ENCODE measurements at regions not wholly inside any gene's neighbourhood (a gene's known extent, or its start where the extent isn't known, plus 50 kb on each side); places are given as distances from the start of the nearest gene placed in this dataset.
A peak's percentile ranks its signal among the peaks of the same experiment; 100 is the strongest.

DNA sequence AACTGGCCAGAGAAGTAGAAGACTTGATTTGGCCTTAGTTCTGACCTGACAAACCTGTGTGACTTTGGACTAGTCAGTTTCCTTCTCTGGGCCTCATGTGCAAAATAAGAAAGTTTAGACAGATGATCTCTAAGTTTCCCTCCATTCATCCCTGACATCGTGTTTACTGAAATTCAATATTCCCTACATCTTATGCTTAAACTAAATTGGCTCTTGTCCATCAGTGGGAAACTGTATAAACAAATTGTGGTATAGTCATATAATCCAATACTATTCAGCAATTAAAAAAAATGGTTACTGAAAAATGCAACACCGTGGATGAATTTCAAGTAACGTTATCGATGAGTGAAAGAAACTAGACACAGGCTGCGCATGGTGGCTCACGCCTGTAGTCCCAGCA is 64.4 kb upstream of the HRH1 start:
- Histone ChIP-seq H3K4me3 (no peak overlapping the region), H3K27ac (no peak overlapping the region), H3K27me3 (peaks cover 0 to 30% (median 11%) of the 10 kb centered on the region in 7 donors), H3K36me3 (no peaks in the 10 kb centered on the region), H3K9me3 (no peaks in the 10 kb centered on the region), H3K4me1 (peaks cover 0 to 16% (median 0%) of the 10 kb centered on the region in 9 donors)
- no peak for TF ChIP-seq CTCF (IDR thresholded peaks at IDR 0.05)
- no peak for ATAC-seq
- DNase-seq = no peak
- intact Hi-C loops (cut with DNase I) = no loop called here
- WGBS, 2 donors = 90 to 93% methylated on average over 6 of the region's 6 CpGs

- ATAC-seq (no peak), DNase-seq (no peak)
- WGBS, 2 donors = 44 to 45% methylated on average over 1 of the region's 1 CpG
- intact Hi-C loops (cut with DNase I) = no loop called here
- H3K36me3 ChIP-seq = no peaks in the 10 kb centered on the region
- H3K27me3 ChIP-seq = peaks cover 0 to 36% (median 10%) of the 10 kb centered on the region in 7 donors
- no peak overlapping the region for H3K27ac ChIP-seq
- no peak overlapping the region for H3K4me3 ChIP-seq
- peaks cover 0 to 18% (median 0%) of the 10 kb centered on the region in 9 donors for H3K4me1 ChIP-seq
- TF ChIP-seq CTCF (IDR thresholded peaks at IDR 0.05) = no peak
- no peaks in the 10 kb centered on the region for H3K9me3 ChIP-seq
Measured at GRCh38 chr3:11090551-11090950, 63.7 kb upstream of the HRH1 start.

- TF ChIP-seq CTCF (IDR thresholded peaks at IDR 0.05) = no peak
- intact Hi-C loops (cut with DNase I) = no loop called here
- no peak for DNase-seq
- Histone ChIP-seq H3K4me1 (peaks cover 0 to 24% (median 2%) of the 10 kb centered on the region in 9 donors), H3K27ac (no peak overlapping the region), H3K27me3 (peaks cover 0 to 40% (median 5%) of the 10 kb centered on the region in 7 donors), H3K4me3 (no peak overlapping the region), H3K36me3 (no peaks in the 10 kb centered on the region), H3K9me3 (no peaks in the 10 kb centered on the region)
- peak in 4 of 8 donors; percentile 18 to 58 (median 26) for ATAC-seq
- WGBS, 2 donors = 41 to 51% methylated on average over 12 of the region's 12 CpGs
Measured at GRCh38 chr3:11091088-11091590, 63.2 kb upstream of the HRH1 start.

GRCh38 chr3:11091791-11092190 is 62.5 kb upstream of the HRH1 start:
- DNase-seq (no peak), ATAC-seq (no peak)
- Histone ChIP-seq H3K4me3 (no peak overlapping the region), H3K9me3 (no peaks in the 10 kb centered on the region), H3K27me3 (peaks cover 0 to 38% (median 5%) of the 10 kb centered on the region in 7 donors), H3K36me3 (no peaks in the 10 kb centered on the region), H3K4me1 (peaks cover 0 to 31% (median 9%) of the 10 kb centered on the region in 9 donors), H3K27ac (no peak overlapping the region)
- no peak for TF ChIP-seq CTCF (IDR thresholded peaks at IDR 0.05)
- 83 to 90% methylated on average over 13 of the region's 13 CpGs for WGBS, 2 donors
- intact Hi-C loops (cut with DNase I) = no loop called here
